Activated CD4-positive, alpha-beta T cell treated with anti-CD3 and anti-CD28 coated beads for 36 hours (primary cell): ENCODE measurements at regions not wholly inside any gene's neighbourhood (a gene's known extent, or its start where the extent isn't known, plus 50 kb on each side); places are given as distances from the start of the nearest gene placed in this dataset.
"Not testable (repeated sequence)": the region's sequence is repeated elsewhere in the genome, so short reads cannot be mapped to it uniquely, and the experiment has no call there.

Experiments
- ATAC-seq: fragments of 200-7000 bp; cut with Tn5 transposase; one replicate; pipeline ENCODE4 v1.10.0; 2021; ENCODE audit warnings: mild to moderate bottlenecking, moderate library complexity
- CTCF ChIA-PET: fragments of 350-600 bp; sonication (Branson Sonifier 250); formaldehyde crosslinking; loops from one replicate; lab custom pipeline; 2021; ENCODE audit warnings: antibody characterized with exemption; lab: Charles Lee
- POLR2A ChIA-PET: fragments of 350-600 bp; sonication (Branson Sonifier 250); formaldehyde crosslinking; loops from one replicate; lab custom pipeline; 2021; ENCODE audit warnings: antibody characterized with exemption, inconsistent platforms; lab: Charles Lee
- DNase-seq: peaks from one replicate; pipeline ENCODE4 v3.0.0-alpha.2; 2020
- H3K27ac Mint-ChIP-seq: one replicate; pipeline ENCODE4 v1.8.0; 2021; ENCODE audit warnings: mixed read lengths
- H3K27me3 Mint-ChIP-seq: one replicate; pipeline ENCODE4 v1.8.0; 2021; ENCODE audit warnings: mixed read lengths
- H3K36me3 Mint-ChIP-seq: one replicate; pipeline ENCODE4 v1.8.0; 2021; ENCODE audit warnings: low read depth, mixed read lengths
- H3K4me1 Mint-ChIP-seq: one replicate; pipeline ENCODE4 v1.8.0; 2021; ENCODE audit warnings: mixed read lengths
- H3K4me3 Mint-ChIP-seq: one replicate; pipeline ENCODE4 v1.8.0; 2021; ENCODE audit warnings: mild to moderate bottlenecking, moderate library complexity, mixed read lengths
- H3K9me3 Mint-ChIP-seq: one replicate; pipeline ENCODE4 v1.8.0; 2021; ENCODE audit warnings: low read depth, mixed read lengths
- intact Hi-C, 2 experiments: fragments of 100-400 bp; cut with DNase I in 1 of 2; cut with micrococcal nuclease in 1 of 2; formaldehyde crosslinking; loops; one replicate each; pipeline versions ENCODE4 v1.14.2 to v1.15.1; 2022 to 2024; cut with DNase I, micrococcal nuclease

- H3K9me3 Mint-ChIP-seq, result peaks cover 15% of the 10 kb centered on the region
- POLR2A ChIA-PET, result no interaction called here
- DNase-seq, result no peak
- CTCF ChIA-PET, result interaction anchor here (1.1 kb wide), 1 partner anchor 48 kb away, joined by 3 read pairs; no protein-coding TSS in a partner anchor
- H3K27me3 Mint-ChIP-seq, result no peaks in the 10 kb centered on the region
- no peaks in the 10 kb centered on the region for H3K36me3 Mint-ChIP-seq
- H3K4me3 Mint-ChIP-seq, result no peak overlapping the region
- intact Hi-C loops, result no loop called here
- H3K27ac Mint-ChIP-seq, result no peak overlapping the region
- ATAC-seq, result no peak
- peaks cover 12% of the 10 kb centered on the region for H3K4me1 Mint-ChIP-seq
Observed at GRCh38 chr20:52427960-52428359, 236.4 kb upstream of the ZFP64 start.

GRCh38 chr20:52426856-52427255 lies 235.3 kb upstream of the ZFP64 start:
- ChIA-PET POLR2A (no interaction called here), CTCF (interaction anchor here (1.6 kb wide), 1 partner anchor 19 kb away, joined by 4 read pairs; no protein-coding TSS in a partner anchor)
- DNase-seq (no peak), ATAC-seq (no peak)
- H3K4me3 Mint-ChIP-seq, result no peak overlapping the region
- no peak overlapping the region for H3K27ac Mint-ChIP-seq
- H3K36me3 Mint-ChIP-seq, result no peaks in the 10 kb centered on the region
- no peaks in the 10 kb centered on the region for H3K27me3 Mint-ChIP-seq
- H3K4me1 Mint-ChIP-seq, result peaks cover 12% of the 10 kb centered on the region
- H3K9me3 Mint-ChIP-seq, result peaks cover 14% of the 10 kb centered on the region
- intact Hi-C loops, result no loop called here

GRCh38 chr20:52425701-52426100 lies 234.1 kb upstream of the ZFP64 start:
- Mint-ChIP-seq H3K27me3 (no peaks in the 10 kb centered on the region), H3K27ac (no peak overlapping the region), H3K9me3 (peaks cover 6% of the 10 kb centered on the region), H3K4me3 (no peak overlapping the region), H3K36me3 (no peaks in the 10 kb centered on the region), H3K4me1 (peaks cover 16% of the 10 kb centered on the region)
- ATAC-seq (no peak), DNase-seq (no peak)
- intact Hi-C loops, result no loop called here
- POLR2A ChIA-PET, result no interaction called here
- CTCF ChIA-PET, result interaction anchor here (0.7 to 1.6 kb wide), 2 partner anchors 20 to 84 kb away, joined by 3 to 4 read pairs; no protein-coding TSS in a partner anchor

GRCh38 chr20:52425253-52425652 lies 233.7 kb upstream of the ZFP64 start:
- Mint-ChIP-seq H3K4me1 (peaks cover 16% of the 10 kb centered on the region), H3K27ac (no peak overlapping the region), H3K27me3 (no peaks in the 10 kb centered on the region), H3K9me3 (peaks cover 6% of the 10 kb centered on the region), H3K4me3 (no peak overlapping the region), H3K36me3 (no peaks in the 10 kb centered on the region)
- intact Hi-C loops, result no loop called here
- no peak for DNase-seq
- POLR2A ChIA-PET, result no interaction called here
- CTCF ChIA-PET, result interaction anchor here (0.7 kb wide), 1 partner anchor 83 kb away, joined by 3 read pairs; no protein-coding TSS in a partner anchor
- ATAC-seq, result peak; percentile 12

- ATAC-seq, H3K27me3 Mint-ChIP-seq, H3K36me3 Mint-ChIP-seq, H3K9me3 Mint-ChIP-seq, H3K27ac Mint-ChIP-seq, CTCF ChIA-PET, H3K4me3 Mint-ChIP-seq, DNase-seq, intact Hi-C loops, POLR2A ChIA-PET: not testable (repeated sequence)
- H3K4me1 Mint-ChIP-seq, result peaks cover 16% of the 10 kb centered on the region
Observed at GRCh38 chr20:52424357-52424942, 232.9 kb upstream of the ZFP64 start.

- intact Hi-C loops, result not testable (repeated sequence)
Observed at GRCh38 chr20:52423536-52424140, 232.1 kb upstream of the ZFP64 start.

GRCh38 chr20:52422574-52423336 lies 231.2 kb upstream of the ZFP64 start:
- Mint-ChIP-seq H3K27me3 (no peaks in the 10 kb centered on the region), H3K36me3 (no peaks in the 10 kb centered on the region), H3K4me3 (no peak overlapping the region), H3K27ac (no peak overlapping the region), H3K4me1 (peaks cover 16% of the 10 kb centered on the region), H3K9me3 (peaks cover 9% of the 10 kb centered on the region)
- CTCF ChIA-PET, result interaction anchor here (0.7 kb wide), 1 partner anchor 35 kb away, joined by 3 read pairs; no protein-coding TSS in a partner anchor
- intact Hi-C loops, result no loop called here
- ATAC-seq, result no peak
- POLR2A ChIA-PET, result no interaction called here
- no peak for DNase-seq

More at GRCh38 chr20:52423536-52424140, 232.1 kb upstream of the ZFP64 start:
- CTCF ChIA-PET, H3K27ac Mint-ChIP-seq, H3K27me3 Mint-ChIP-seq, DNase-seq, POLR2A ChIA-PET, H3K4me3 Mint-ChIP-seq, H3K9me3 Mint-ChIP-seq, H3K36me3 Mint-ChIP-seq, ATAC-seq: not testable (repeated sequence)
- H3K4me1 Mint-ChIP-seq, result peaks cover 16% of the 10 kb centered on the region

GRCh38 chr20:52420805-52421204 lies 229.2 kb upstream of the ZFP64 start:
- Mint-ChIP-seq H3K9me3 (peaks cover 9% of the 10 kb centered on the region), H3K36me3 (no peaks in the 10 kb centered on the region), H3K27me3 (no peaks in the 10 kb centered on the region), H3K4me3 (no peak overlapping the region), H3K4me1 (peaks cover 11% of the 10 kb centered on the region), H3K27ac (no peak overlapping the region)
- intact Hi-C loops, result no loop called here
- no peak for DNase-seq
- peak; percentile 63 for ATAC-seq
- CTCF ChIA-PET, result no interaction called here
- POLR2A ChIA-PET, result no interaction called here

- ChIA-PET CTCF (no interaction called here), POLR2A (no interaction called here)
- Mint-ChIP-seq H3K36me3 (no peaks in the 10 kb centered on the region), H3K27me3 (no peaks in the 10 kb centered on the region), H3K4me3 (no peak overlapping the region), H3K9me3 (peaks cover 9% of the 10 kb centered on the region), H3K27ac (no peak overlapping the region), H3K4me1 (peaks cover 4% of the 10 kb centered on the region)
- no peak for DNase-seq
- no peak for ATAC-seq
- intact Hi-C loops, result no loop called here
Observed at GRCh38 chr20:52419205-52419604, 227.6 kb upstream of the ZFP64 start.

GRCh38 chr20:52416953-52417352 lies 225.4 kb upstream of the ZFP64 start:
- ATAC-seq (no peak), DNase-seq (no peak)
- H3K36me3 Mint-ChIP-seq, result no peaks in the 10 kb centered on the region
- intact Hi-C loops, result no loop called here
- peaks cover 20% of the 10 kb centered on the region for H3K9me3 Mint-ChIP-seq
- CTCF ChIA-PET, result interaction anchor here (1.8 kb wide), 1 partner anchor 30 kb away, joined by 7 read pairs; no protein-coding TSS in a partner anchor
- no peak overlapping the region for H3K4me3 Mint-ChIP-seq
- POLR2A ChIA-PET, result no interaction called here
- H3K27ac Mint-ChIP-seq, result no peak overlapping the region
- no peaks in the 10 kb centered on the region for H3K27me3 Mint-ChIP-seq
- H3K4me1 Mint-ChIP-seq, result peaks cover 10% of the 10 kb centered on the region

- DNase-seq, result no peak
- POLR2A ChIA-PET, result no interaction called here
- H3K4me3 Mint-ChIP-seq, result no peak overlapping the region
- intact Hi-C loops, result loop anchor here (5.0 kb wide), 2 partner anchors 81 to 561 kb away; partner anchors contain the start of gene TSHZ2 (in 1 of the 2)
- H3K36me3 Mint-ChIP-seq, result no peaks in the 10 kb centered on the region
- H3K27me3 Mint-ChIP-seq, result no peaks in the 10 kb centered on the region
- CTCF ChIA-PET, result no interaction called here
- no peak for ATAC-seq
- H3K9me3 Mint-ChIP-seq, result peaks cover 13% of the 10 kb centered on the region
- peaks cover 52% of the 10 kb centered on the region for H3K4me1 Mint-ChIP-seq
- no peak overlapping the region for H3K27ac Mint-ChIP-seq
Observed at GRCh38 chr20:52411611-52412010, 220.0 kb upstream of the ZFP64 start.
